ENCODE measurements at regions not wholly inside any gene's neighbourhood (a gene's known extent, or its start where the extent isn't known, plus 50 kb on each side); places are given as distances from the start of the nearest gene placed in this dataset.
"Not testable (repeated sequence)": the region's sequence is repeated elsewhere in the genome, so short reads cannot be mapped to it uniquely, and the experiment has no call there.

- peak in 2 of 56 donors; percentile 0 to 1 for DNase-seq
These were observed 63.0 kb downstream of the HOXA1 start for GRCh38 chr7:27032839-27033238.

GRCh38 chr7:27031289-27032172 is 64.3 kb downstream of the HOXA1 start:
- no peak for DNase-seq

- DNase-seq, result no peak
These were observed 65.3 kb downstream of the HOXA1 start for GRCh38 chr7:27030393-27031050.

- no peak for DNase-seq
These were observed 70.5 kb downstream of the HOXA1 start for GRCh38 chr7:27025270-27025669.

GRCh38 chr7:27010068-27010467 is 85.7 kb downstream of the HOXA1 start:
- DNase-seq, result no peak

GRCh38 chr7:27000496-27000895 is 95.3 kb downstream of the HOXA1 start:
- no peak for DNase-seq

GRCh38 chr7:26998284-26998683 is 97.5 kb downstream of the HOXA1 start:
- DNase-seq, result not testable (repeated sequence)

GRCh38 chr7:26995666-26996065 is 100.1 kb downstream of the HOXA1 start:
- DNase-seq, result no peak

GRCh38 chr7:26993816-26994810 is 101.7 kb downstream of the HOXA1 start:
- no peak for DNase-seq

- no peak for DNase-seq
These were observed 103.1 kb downstream of the HOXA1 start for GRCh38 chr7:26992670-26993069.

- DNase-seq, result no peak
These were observed 104.0 kb downstream of the HOXA1 start for GRCh38 chr7:26991796-26992195.

- no peak for DNase-seq
These were observed 105.7 kb downstream of the HOXA1 start for GRCh38 chr7:26989897-26990670.

- DNase-seq, result no peak
These were observed 106.9 kb downstream of the HOXA1 start for GRCh38 chr7:26988836-26989374.

- DNase-seq, result no peak
These were observed 108.5 kb downstream of the HOXA1 start for GRCh38 chr7:26987338-26987737.

- DNase-seq, result no peak
These were observed 113.8 kb upstream of the SKAP2 start for GRCh38 chr7:26978146-26978545.

- no peak for DNase-seq
These were observed 112.5 kb upstream of the SKAP2 start for GRCh38 chr7:26976840-26977239.

- DNase-seq, result not testable (repeated sequence)
These were observed 107.5 kb upstream of the SKAP2 start for GRCh38 chr7:26971924-26972323.

GRCh38 chr7:26965724-26966123 is 101.3 kb upstream of the SKAP2 start:
- DNase-seq, result no peak

GRCh38 chr7:26964156-26964808 is 99.9 kb upstream of the SKAP2 start:
- no peak for DNase-seq

GRCh38 chr7:26959290-26959689 is 94.9 kb upstream of the SKAP2 start:
- DNase-seq, result no peak

Data from nucleus accumbens (tissue), 56 donors.